ENCODE measurements at regions not wholly inside any gene's neighbourhood (a gene's known extent, or its start where the extent isn't known, plus 50 kb on each side); places are given as distances from the start of the nearest gene placed in this dataset.

- Histone ChIP-seq H3K36me3 (no peaks in the 10 kb centered on the region), H3K27ac (replicated peaks) (no peak overlapping the region), H3K27me3 (ENCODE audit: low read depth) (no peaks in the 10 kb centered on the region), H3K9me3 (replicated peaks) (peaks cover 50% of the 10 kb centered on the region), H3K4me3 (no peak overlapping the region), H3K4me1 (no peaks in the 10 kb centered on the region)
- intact Hi-C loops (cut with micrococcal nuclease) = no loop called here
- TF ChIP-seq, protein P1, sequence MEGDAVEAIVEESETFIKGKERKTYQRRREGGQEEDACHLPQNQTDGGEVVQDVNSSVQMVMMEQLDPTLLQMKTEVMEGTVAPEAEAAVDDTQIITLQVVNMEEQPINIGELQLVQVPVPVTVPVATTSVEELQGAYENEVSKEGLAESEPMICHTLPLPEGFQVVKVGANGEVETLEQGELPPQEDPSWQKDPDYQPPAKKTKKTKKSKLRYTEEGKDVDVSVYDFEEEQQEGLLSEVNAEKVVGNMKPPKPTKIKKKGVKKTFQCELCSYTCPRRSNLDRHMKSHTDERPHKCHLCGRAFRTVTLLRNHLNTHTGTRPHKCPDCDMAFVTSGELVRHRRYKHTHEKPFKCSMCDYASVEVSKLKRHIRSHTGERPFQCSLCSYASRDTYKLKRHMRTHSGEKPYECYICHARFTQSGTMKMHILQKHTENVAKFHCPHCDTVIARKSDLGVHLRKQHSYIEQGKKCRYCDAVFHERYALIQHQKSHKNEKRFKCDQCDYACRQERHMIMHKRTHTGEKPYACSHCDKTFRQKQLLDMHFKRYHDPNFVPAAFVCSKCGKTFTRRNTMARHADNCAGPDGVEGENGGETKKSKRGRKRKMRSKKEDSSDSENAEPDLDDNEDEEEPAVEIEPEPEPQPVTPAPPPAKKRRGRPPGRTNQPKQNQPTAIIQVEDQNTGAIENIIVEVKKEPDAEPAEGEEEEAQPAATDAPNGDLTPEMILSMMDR (IDR thresholded peaks at IDR 0.05; ENCODE audit: borderline replicate concordance) = no peak
- DNase-seq = no peak
These were observed 479.0 kb upstream of the GRID2 start for GRCh38 chr4:91824773-91825172.

GRCh38 chr4:91826186-91826585 lies 477.6 kb upstream of the GRID2 start:
- H3K27me3 ChIP-seq (ENCODE audit: low read depth) = no peaks in the 10 kb centered on the region
- DNase-seq = no peak
- no peak overlapping the region for H3K4me3 ChIP-seq
- peaks cover 59% of the 10 kb centered on the region for H3K9me3 ChIP-seq (replicated peaks)
- H3K36me3 ChIP-seq = no peaks in the 10 kb centered on the region
- H3K4me1 ChIP-seq = no peaks in the 10 kb centered on the region
- TF ChIP-seq, protein P1 (IDR thresholded peaks at IDR 0.05; ENCODE audit: borderline replicate concordance) = no peak
- intact Hi-C loops (cut with micrococcal nuclease) = no loop called here
- H3K27ac ChIP-seq (replicated peaks) = no peak overlapping the region

DNA sequence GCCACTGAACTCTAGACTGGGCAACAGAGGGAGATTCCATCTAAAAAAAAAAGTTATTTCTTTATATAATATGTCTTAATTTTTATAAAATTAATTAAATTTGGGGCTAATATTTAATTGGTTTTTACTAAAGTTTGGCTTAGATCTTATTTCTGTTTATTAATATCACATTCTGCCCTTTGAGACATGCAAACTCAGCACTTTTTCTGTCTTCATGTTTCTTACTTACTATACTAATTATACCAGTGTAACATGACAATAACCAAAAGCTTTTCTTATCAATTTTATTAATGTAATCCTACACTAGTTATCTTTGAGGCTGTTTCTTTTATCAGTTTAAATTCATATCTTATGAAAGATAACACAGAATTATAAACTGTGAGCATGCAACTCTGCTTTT lies 475.9 kb upstream of the GRID2 start:
- TF ChIP-seq, protein P1 (IDR thresholded peaks at IDR 0.05; ENCODE audit: borderline replicate concordance) = no peak
- H3K36me3 ChIP-seq = no peaks in the 10 kb centered on the region
- intact Hi-C loops (cut with micrococcal nuclease) = no loop called here
- no peak for DNase-seq
- H3K27ac ChIP-seq (replicated peaks) = no peak overlapping the region
- no peaks in the 10 kb centered on the region for H3K27me3 ChIP-seq (ENCODE audit: low read depth)
- H3K4me1 ChIP-seq = no peaks in the 10 kb centered on the region
- peaks cover 67% of the 10 kb centered on the region for H3K9me3 ChIP-seq (replicated peaks)
- H3K4me3 ChIP-seq = no peak overlapping the region

DNA sequence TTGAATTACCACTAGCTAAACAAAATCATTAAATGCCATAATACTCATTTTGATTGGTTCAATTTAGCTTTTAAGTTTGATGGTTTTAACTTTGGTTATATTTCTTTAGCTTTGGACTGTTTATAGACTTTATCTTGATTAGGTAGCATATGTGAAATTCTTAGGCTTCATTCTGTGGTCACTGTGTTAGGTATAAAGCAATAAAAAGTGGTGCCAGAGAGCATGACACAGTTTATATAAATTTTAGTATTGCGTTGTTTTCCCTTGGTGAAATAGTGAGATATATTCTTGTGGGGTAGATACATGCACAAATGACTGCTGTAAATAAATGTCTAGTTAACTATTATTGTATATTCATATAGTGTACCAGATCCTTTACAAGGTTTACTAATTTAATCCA lies 474.2 kb upstream of the GRID2 start:
- H3K4me3 ChIP-seq = no peak overlapping the region
- no peak overlapping the region for H3K27ac ChIP-seq (replicated peaks)
- intact Hi-C loops (cut with micrococcal nuclease) = no loop called here
- no peaks in the 10 kb centered on the region for H3K4me1 ChIP-seq
- no peak for DNase-seq
- peaks cover 67% of the 10 kb centered on the region for H3K9me3 ChIP-seq (replicated peaks)
- H3K36me3 ChIP-seq = no peaks in the 10 kb centered on the region
- TF ChIP-seq, protein P1 (IDR thresholded peaks at IDR 0.05; ENCODE audit: borderline replicate concordance) = no peak
- H3K27me3 ChIP-seq (ENCODE audit: low read depth) = no peaks in the 10 kb centered on the region

GRCh38 chr4:91830681-91831395 lies 472.9 kb upstream of the GRID2 start:
- TF ChIP-seq, protein P1 (IDR thresholded peaks at IDR 0.05; ENCODE audit: borderline replicate concordance) = no peak
- H3K9me3 ChIP-seq (replicated peaks) = peaks cover 59% of the 10 kb centered on the region
- no peak for DNase-seq
- H3K36me3 ChIP-seq = no peaks in the 10 kb centered on the region
- no peaks in the 10 kb centered on the region for H3K27me3 ChIP-seq (ENCODE audit: low read depth)
- H3K27ac ChIP-seq (replicated peaks) = no peak overlapping the region
- H3K4me1 ChIP-seq = no peaks in the 10 kb centered on the region
- no peak overlapping the region for H3K4me3 ChIP-seq
- intact Hi-C loops (cut with micrococcal nuclease) = no loop called here

Data from left ventricle myocardium inferior (tissue), 1 donor.